K562 (cell line): ENCODE measurements at regions not wholly inside any gene's neighbourhood (a gene's known extent, or its start where the extent isn't known, plus 50 kb on each side); places are given as distances from the start of the nearest gene placed in this dataset.
"Not testable (repeated sequence)": the region's sequence is repeated elsewhere in the genome, so short reads cannot be mapped to it uniquely, and the experiment has no call there.

Experiments
- ATAC-seq: fragments of 200-7000 bp; cut with Tn5 transposase; 3 replicates; pipeline ENCODE4 v1.9.1; 2020; ENCODE audit warnings: moderate library complexity
- BruUV-seq: library from RNA; stranded (reverse); fragments of 400-500 nt; replicated peaks from 2 replicates; lab custom pipeline; 2021; lab: Mats Ljungman, UMichigan
- CTCF ChIA-PET: fragments of 300-600 bp; formaldehyde crosslinking; extraction: SDS; loops from one replicate; lab custom pipeline; 2021; ENCODE audit warnings: low intra/inter-chr PET ratio; lab: Yijun Ruan, JAX
- POLR2A ChIA-PET: fragments of 300-600, 350-650 bp; sonication (Branson Sonifier 250); formaldehyde crosslinking; extraction: SDS; loops from one replicate; lab custom pipeline; 2021; ENCODE audit warnings: antibody characterized with exemption, inconsistent platforms; lab: Yijun Ruan, JAX
- DNase-seq, 4 experiments: peaks; one replicate each; pipeline versions ENCODE4 v3.0.0 to v3.0.0-alpha.2; 2011 to 2018; ENCODE audit warnings: low spot score in 3 of 4, mixed read lengths in 3 of 4; ENCODE audit errors: extremely low read depth in 1 of 4
- FAIRE-seq: peaks from 2 replicates; lab custom pipeline; 2011; peaks lifted over from hg19 to GRCh38; lab: Jason Lieb, UNC
- H2AFZ ChIP-seq: 2 replicates; pipeline ENCODE4 v1.6.0; 2011; ENCODE audit warnings: low read depth, low read length, control low read depth, inconsistent platforms
- H3K27ac ChIP-seq: fragments of 200-600 bp; 3 replicates; pipeline ENCODE4 v1.8.0; 2011; ENCODE audit warnings: low read depth, mild to moderate bottlenecking, control low read depth, inconsistent platforms, low read length, moderate library complexity, mixed read lengths; ENCODE audit errors: extremely low read depth
- H3K27me3 ChIP-seq, 2 experiments: fragments of 300-600 bp in 1 of 2; 2 replicates in 1 of 2; 3 replicates in 1 of 2; pipeline versions ENCODE4 v1.6.0 to v1.8.0; 2011; ENCODE audit warnings: inconsistent platforms in 2 of 2, low read length in 2 of 2, mild to moderate bottlenecking in 1 of 2, mixed read lengths in 1 of 2, moderate library complexity in 1 of 2; ENCODE audit not compliant: control insufficient read depth in 2 of 2, insufficient read depth in 2 of 2
- H3K36me3 ChIP-seq: fragments of 300-600 bp; 3 replicates; pipeline ENCODE4 v1.8.0; 2011; ENCODE audit warnings: mild to moderate bottlenecking, low read length, inconsistent platforms; ENCODE audit not compliant: control insufficient read depth, insufficient read depth
- H3K4me1 ChIP-seq, 2 experiments: fragments of 200-600 bp in 1 of 2; replicated peaks in 1 of 2; 2 replicates in 1 of 2; 3 replicates in 1 of 2; pipeline versions ENCODE4 v1.5.1 to v1.8.0; 2011; ENCODE audit warnings: inconsistent platforms in 2 of 2, low read length in 2 of 2, mild to moderate bottlenecking in 1 of 2, mixed read lengths in 1 of 2, moderate library complexity in 1 of 2; ENCODE audit not compliant: control insufficient read depth in 2 of 2, insufficient read depth in 2 of 2
- H3K4me2 ChIP-seq: 2 replicates; pipeline ENCODE4 v1.6.1; 2011; ENCODE audit warnings: low read length, control low read depth, inconsistent platforms, mixed read lengths; ENCODE audit not compliant: insufficient read depth
- H3K4me3 ChIP-seq: fragments of 200-600 bp; sonication (generic), shearing (Covaris generic); 2 replicates; pipeline ENCODE4 v1.5.1; 2016; ENCODE audit warnings: control low read depth, inconsistent platforms
- H3K79me2 ChIP-seq: fragments of 200-600 bp; 3 replicates; pipeline ENCODE4 v1.8.0; 2011; ENCODE audit warnings: low read length, inconsistent platforms; ENCODE audit not compliant: control insufficient read depth, insufficient read depth
- H3K9ac ChIP-seq, 2 experiments: 2 replicates each; pipeline versions ENCODE4 v1.6.0 to v1.6.1; 2011; ENCODE audit warnings: low read depth in 2 of 2, low read length in 2 of 2, control low read depth in 1 of 2, inconsistent platforms in 1 of 2, mild to moderate bottlenecking in 1 of 2, mixed read lengths in 1 of 2; ENCODE audit not compliant: insufficient read depth in 1 of 2
- H3K9me1 ChIP-seq: one replicate; pipeline ENCODE4 v1.6.0; 2011; ENCODE audit warnings: inconsistent platforms, mild to moderate bottlenecking, low read length, moderate library complexity; ENCODE audit not compliant: control insufficient read depth, insufficient read depth
- H3K9me3 ChIP-seq: replicated peaks from 2 replicates; pipeline ENCODE4 v1.5.1; 2011; ENCODE audit warnings: low read depth, low read length, inconsistent platforms; ENCODE audit not compliant: control insufficient read depth, insufficient read depth
- H4K20me1 ChIP-seq: replicated peaks from 2 replicates; pipeline ENCODE4 v1.6.1; 2011; ENCODE audit warnings: low read length, inconsistent platforms, mixed read lengths; ENCODE audit not compliant: control insufficient read depth, insufficient read depth
- WGBS: fragments of 100-300 bp; shearing (Covaris generic); methylation state at CpG from one replicate; pipeline ENCODE4 v1.1.6; 2016; ENCODE audit warnings: low coverage, mixed read lengths; ENCODE audit not compliant: insufficient coverage; ENCODE audit errors: missing lambda C conversion rate; 5-methylcytosine and 5-hydroxymethylcytosine counted together
- in situ Hi-C: fragments of 300-500 bp; cut with MboI; formaldehyde crosslinking; loops from 4 replicates; pipeline ENCODE4 v1.15.0; 2018; ENCODE audit warnings: inconsistent platforms, mixed read lengths
- intact Hi-C: fragments of 100-400 bp; cut with micrococcal nuclease; formaldehyde crosslinking; loops from 2 replicates; pipeline ENCODE4 v1.14.2; 2022
- TF ChIP-seq, protein P1 (sequence below): fragments of 450-650 bp; IDR thresholded peaks from 2 replicates; pipeline ENCODE4 v1.6.1; 2016; ENCODE audit warnings: mild to moderate bottlenecking, moderate library complexity

DNA sequence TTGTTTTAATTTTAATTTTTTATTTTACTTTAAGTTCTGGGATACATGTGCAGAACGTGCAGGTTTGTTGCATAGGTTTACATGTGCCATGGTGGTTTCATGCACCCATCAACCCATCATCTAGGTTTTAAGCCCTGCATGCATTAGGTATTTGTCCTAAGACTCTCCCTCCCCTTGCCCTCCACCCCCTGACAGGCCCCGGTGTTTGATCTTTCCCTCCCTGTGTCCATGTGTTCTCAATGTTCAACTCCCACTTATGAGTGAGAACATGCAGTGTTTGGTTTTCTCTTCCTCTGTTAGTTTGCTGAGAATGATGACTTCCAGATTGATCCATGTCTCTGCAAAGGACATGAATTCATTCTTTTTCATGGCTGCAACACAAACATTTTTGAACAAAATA, 50.3 kb upstream of the MCUR1 start:
- in situ Hi-C loops, H4K20me1 ChIP-seq, DNase-seq, H3K4me3 ChIP-seq, H3K9ac ChIP-seq, ATAC-seq, intact Hi-C loops, H3K79me2 ChIP-seq, H3K4me1 ChIP-seq, H2AFZ ChIP-seq, FAIRE-seq, H3K9me3 ChIP-seq, H3K4me2 ChIP-seq, BruUV-seq, H3K27me3 ChIP-seq, H3K36me3 ChIP-seq, CTCF ChIA-PET, H3K27ac ChIP-seq, H3K9me1 ChIP-seq: not testable (repeated sequence)
- WGBS = 19% methylated on average over 2 of the region's 2 CpGs
- TF ChIP-seq, protein P1, sequence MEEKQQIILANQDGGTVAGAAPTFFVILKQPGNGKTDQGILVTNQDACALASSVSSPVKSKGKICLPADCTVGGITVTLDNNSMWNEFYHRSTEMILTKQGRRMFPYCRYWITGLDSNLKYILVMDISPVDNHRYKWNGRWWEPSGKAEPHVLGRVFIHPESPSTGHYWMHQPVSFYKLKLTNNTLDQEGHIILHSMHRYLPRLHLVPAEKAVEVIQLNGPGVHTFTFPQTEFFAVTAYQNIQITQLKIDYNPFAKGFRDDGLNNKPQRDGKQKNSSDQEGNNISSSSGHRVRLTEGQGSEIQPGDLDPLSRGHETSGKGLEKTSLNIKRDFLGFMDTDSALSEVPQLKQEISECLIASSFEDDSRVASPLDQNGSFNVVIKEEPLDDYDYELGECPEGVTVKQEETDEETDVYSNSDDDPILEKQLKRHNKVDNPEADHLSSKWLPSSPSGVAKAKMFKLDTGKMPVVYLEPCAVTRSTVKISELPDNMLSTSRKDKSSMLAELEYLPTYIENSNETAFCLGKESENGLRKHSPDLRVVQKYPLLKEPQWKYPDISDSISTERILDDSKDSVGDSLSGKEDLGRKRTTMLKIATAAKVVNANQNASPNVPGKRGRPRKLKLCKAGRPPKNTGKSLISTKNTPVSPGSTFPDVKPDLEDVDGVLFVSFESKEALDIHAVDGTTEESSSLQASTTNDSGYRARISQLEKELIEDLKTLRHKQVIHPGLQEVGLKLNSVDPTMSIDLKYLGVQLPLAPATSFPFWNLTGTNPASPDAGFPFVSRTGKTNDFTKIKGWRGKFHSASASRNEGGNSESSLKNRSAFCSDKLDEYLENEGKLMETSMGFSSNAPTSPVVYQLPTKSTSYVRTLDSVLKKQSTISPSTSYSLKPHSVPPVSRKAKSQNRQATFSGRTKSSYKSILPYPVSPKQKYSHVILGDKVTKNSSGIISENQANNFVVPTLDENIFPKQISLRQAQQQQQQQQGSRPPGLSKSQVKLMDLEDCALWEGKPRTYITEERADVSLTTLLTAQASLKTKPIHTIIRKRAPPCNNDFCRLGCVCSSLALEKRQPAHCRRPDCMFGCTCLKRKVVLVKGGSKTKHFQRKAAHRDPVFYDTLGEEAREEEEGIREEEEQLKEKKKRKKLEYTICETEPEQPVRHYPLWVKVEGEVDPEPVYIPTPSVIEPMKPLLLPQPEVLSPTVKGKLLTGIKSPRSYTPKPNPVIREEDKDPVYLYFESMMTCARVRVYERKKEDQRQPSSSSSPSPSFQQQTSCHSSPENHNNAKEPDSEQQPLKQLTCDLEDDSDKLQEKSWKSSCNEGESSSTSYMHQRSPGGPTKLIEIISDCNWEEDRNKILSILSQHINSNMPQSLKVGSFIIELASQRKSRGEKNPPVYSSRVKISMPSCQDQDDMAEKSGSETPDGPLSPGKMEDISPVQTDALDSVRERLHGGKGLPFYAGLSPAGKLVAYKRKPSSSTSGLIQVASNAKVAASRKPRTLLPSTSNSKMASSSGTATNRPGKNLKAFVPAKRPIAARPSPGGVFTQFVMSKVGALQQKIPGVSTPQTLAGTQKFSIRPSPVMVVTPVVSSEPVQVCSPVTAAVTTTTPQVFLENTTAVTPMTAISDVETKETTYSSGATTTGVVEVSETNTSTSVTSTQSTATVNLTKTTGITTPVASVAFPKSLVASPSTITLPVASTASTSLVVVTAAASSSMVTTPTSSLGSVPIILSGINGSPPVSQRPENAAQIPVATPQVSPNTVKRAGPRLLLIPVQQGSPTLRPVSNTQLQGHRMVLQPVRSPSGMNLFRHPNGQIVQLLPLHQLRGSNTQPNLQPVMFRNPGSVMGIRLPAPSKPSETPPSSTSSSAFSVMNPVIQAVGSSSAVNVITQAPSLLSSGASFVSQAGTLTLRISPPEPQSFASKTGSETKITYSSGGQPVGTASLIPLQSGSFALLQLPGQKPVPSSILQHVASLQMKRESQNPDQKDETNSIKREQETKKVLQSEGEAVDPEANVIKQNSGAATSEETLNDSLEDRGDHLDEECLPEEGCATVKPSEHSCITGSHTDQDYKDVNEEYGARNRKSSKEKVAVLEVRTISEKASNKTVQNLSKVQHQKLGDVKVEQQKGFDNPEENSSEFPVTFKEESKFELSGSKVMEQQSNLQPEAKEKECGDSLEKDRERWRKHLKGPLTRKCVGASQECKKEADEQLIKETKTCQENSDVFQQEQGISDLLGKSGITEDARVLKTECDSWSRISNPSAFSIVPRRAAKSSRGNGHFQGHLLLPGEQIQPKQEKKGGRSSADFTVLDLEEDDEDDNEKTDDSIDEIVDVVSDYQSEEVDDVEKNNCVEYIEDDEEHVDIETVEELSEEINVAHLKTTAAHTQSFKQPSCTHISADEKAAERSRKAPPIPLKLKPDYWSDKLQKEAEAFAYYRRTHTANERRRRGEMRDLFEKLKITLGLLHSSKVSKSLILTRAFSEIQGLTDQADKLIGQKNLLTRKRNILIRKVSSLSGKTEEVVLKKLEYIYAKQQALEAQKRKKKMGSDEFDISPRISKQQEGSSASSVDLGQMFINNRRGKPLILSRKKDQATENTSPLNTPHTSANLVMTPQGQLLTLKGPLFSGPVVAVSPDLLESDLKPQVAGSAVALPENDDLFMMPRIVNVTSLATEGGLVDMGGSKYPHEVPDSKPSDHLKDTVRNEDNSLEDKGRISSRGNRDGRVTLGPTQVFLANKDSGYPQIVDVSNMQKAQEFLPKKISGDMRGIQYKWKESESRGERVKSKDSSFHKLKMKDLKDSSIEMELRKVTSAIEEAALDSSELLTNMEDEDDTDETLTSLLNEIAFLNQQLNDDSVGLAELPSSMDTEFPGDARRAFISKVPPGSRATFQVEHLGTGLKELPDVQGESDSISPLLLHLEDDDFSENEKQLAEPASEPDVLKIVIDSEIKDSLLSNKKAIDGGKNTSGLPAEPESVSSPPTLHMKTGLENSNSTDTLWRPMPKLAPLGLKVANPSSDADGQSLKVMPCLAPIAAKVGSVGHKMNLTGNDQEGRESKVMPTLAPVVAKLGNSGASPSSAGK = peak; percentile 18; the same call in 1 of the 2 replicates
- POLR2A ChIA-PET = interaction anchor here (1.3 kb wide), 1 partner anchor 9 kb away, joined by 5 read pairs; no protein-coding TSS in a partner anchor
